Activated CD8-positive, alpha-beta T cell treated with anti-CD3 and anti-CD28 coated beads for 36 hours (primary cell): ENCODE measurements at regions not wholly inside any gene's neighbourhood (a gene's known extent, or its start where the extent isn't known, plus 50 kb on each side); places are given as distances from the start of the nearest gene placed in this dataset.

Experiments used
- ATAC-seq: fragments of 200-7000 bp; cut with Tn5 transposase; one replicate; pipeline ENCODE4 v1.10.0; 2021; ENCODE audit warnings: mild to moderate bottlenecking, moderate library complexity
- CTCF ChIA-PET: fragments of 350-600 bp; sonication (Branson Sonifier 250); formaldehyde crosslinking; loops from one replicate; lab custom pipeline; 2021; ENCODE audit warnings: antibody characterized with exemption; lab: Charles Lee
- POLR2A ChIA-PET: fragments of 350-600 bp; sonication (Branson Sonifier 250); formaldehyde crosslinking; loops from one replicate; lab custom pipeline; 2021; ENCODE audit warnings: antibody characterized with exemption; lab: Charles Lee
- DNase-seq: peaks from one replicate; pipeline ENCODE4 v3.0.0-alpha.2; 2020
- H3K27ac Mint-ChIP-seq: one replicate; pipeline ENCODE4 v1.8.0; 2021; ENCODE audit warnings: mild to moderate bottlenecking, mixed read lengths
- H3K27me3 Mint-ChIP-seq: one replicate; pipeline ENCODE4 v1.8.0; 2021; ENCODE audit warnings: mixed read lengths
- H3K36me3 Mint-ChIP-seq: one replicate; pipeline ENCODE4 v1.8.0; 2021; ENCODE audit warnings: low read depth, mixed read lengths
- H3K4me1 Mint-ChIP-seq: one replicate; pipeline ENCODE4 v1.8.0; 2021; ENCODE audit warnings: low read depth, mixed read lengths
- H3K4me3 Mint-ChIP-seq: one replicate; pipeline ENCODE4 v1.8.0; 2021; ENCODE audit warnings: mild to moderate bottlenecking, moderate library complexity, mixed read lengths
- H3K9me3 Mint-ChIP-seq: one replicate; pipeline ENCODE4 v1.8.0; 2021; ENCODE audit warnings: mixed read lengths
- CTCF ChIP-seq: fragments of 200-600 bp; IDR thresholded peaks from one replicate; pipeline ENCODE4 v1.8.0; 2022; ENCODE audit warnings: antibody characterized with exemption, mild to moderate bottlenecking
- intact Hi-C: fragments of 100-400 bp; cut with micrococcal nuclease; formaldehyde crosslinking; loops from one replicate; pipeline ENCODE4 v1.10.0; 2022

- ATAC-seq (no peak), DNase-seq (no peak)
- TF ChIP-seq CTCF, result no peak
- peaks cover 3% of the 10 kb centered on the region for H3K4me1 Mint-ChIP-seq
- H3K27ac Mint-ChIP-seq, result no peak overlapping the region
- no peaks in the 10 kb centered on the region for H3K9me3 Mint-ChIP-seq
- ChIA-PET POLR2A (no interaction called here), CTCF (no interaction called here)
- H3K4me3 Mint-ChIP-seq, result no peak overlapping the region
- no peaks in the 10 kb centered on the region for H3K27me3 Mint-ChIP-seq
- intact Hi-C loops, result no loop called here
- H3K36me3 Mint-ChIP-seq, result no peaks in the 10 kb centered on the region
Measured at GRCh38 chr5:88550736-88551135, 282.1 kb upstream of the TMEM161B start.

- POLR2A ChIA-PET, result no interaction called here
- ATAC-seq, result no peak
- Mint-ChIP-seq H3K27me3 (peaks cover 8% of the 10 kb centered on the region), H3K4me3 (no peak overlapping the region), H3K36me3 (no peaks in the 10 kb centered on the region), H3K4me1 (no peaks in the 10 kb centered on the region), H3K9me3 (no peaks in the 10 kb centered on the region), H3K27ac (no peak overlapping the region)
- CTCF ChIA-PET, result no interaction called here
- no peak for DNase-seq
- intact Hi-C loops, result no loop called here
- no peak for TF ChIP-seq CTCF
Measured at GRCh38 chr5:88548136-88548805, 279.6 kb upstream of the TMEM161B start.

- no peaks in the 10 kb centered on the region for H3K9me3 Mint-ChIP-seq
Measured at GRCh38 chr5:88545338-88545737, 276.7 kb upstream of the TMEM161B start.

GRCh38 chr5:88544671-88545070, 276.0 kb upstream of the TMEM161B start:
- no peaks in the 10 kb centered on the region for H3K9me3 Mint-ChIP-seq
- H3K4me1 Mint-ChIP-seq, result no peaks in the 10 kb centered on the region
- peaks cover 12% of the 10 kb centered on the region for H3K27me3 Mint-ChIP-seq
- no peak for ATAC-seq
- no peak overlapping the region for H3K4me3 Mint-ChIP-seq
- no peaks in the 10 kb centered on the region for H3K36me3 Mint-ChIP-seq
- no peak overlapping the region for H3K27ac Mint-ChIP-seq
- no peak for DNase-seq
- ChIA-PET CTCF (no interaction called here), POLR2A (no interaction called here)
- intact Hi-C loops, result no loop called here
- no peak for TF ChIP-seq CTCF

More at GRCh38 chr5:88545338-88545737, 276.7 kb upstream of the TMEM161B start:
- POLR2A ChIA-PET, result no interaction called here
- Mint-ChIP-seq H3K4me3 (no peak overlapping the region), H3K4me1 (no peaks in the 10 kb centered on the region), H3K27me3 (peaks cover 12% of the 10 kb centered on the region), H3K36me3 (no peaks in the 10 kb centered on the region), H3K27ac (no peak overlapping the region)
- ATAC-seq, result no peak
- no peak for TF ChIP-seq CTCF
- intact Hi-C loops, result no loop called here
- no peak for DNase-seq
- CTCF ChIA-PET, result no interaction called here

- ChIA-PET POLR2A (no interaction called here), CTCF (no interaction called here)
- DNase-seq (no peak), ATAC-seq (no peak)
- Mint-ChIP-seq H3K9me3 (no peaks in the 10 kb centered on the region), H3K27me3 (peaks cover 12% of the 10 kb centered on the region), H3K4me1 (no peaks in the 10 kb centered on the region), H3K4me3 (no peak overlapping the region), H3K36me3 (no peaks in the 10 kb centered on the region), H3K27ac (no peak overlapping the region)
- intact Hi-C loops, result no loop called here
- TF ChIP-seq CTCF, result no peak
Measured at GRCh38 chr5:88544136-88544645, 275.5 kb upstream of the TMEM161B start.
